ENCODE measurements at regions not wholly inside any gene's neighbourhood (a gene's known extent, or its start where the extent isn't known, plus 50 kb on each side); places are given as distances from the start of the nearest gene placed in this dataset.

DNA sequence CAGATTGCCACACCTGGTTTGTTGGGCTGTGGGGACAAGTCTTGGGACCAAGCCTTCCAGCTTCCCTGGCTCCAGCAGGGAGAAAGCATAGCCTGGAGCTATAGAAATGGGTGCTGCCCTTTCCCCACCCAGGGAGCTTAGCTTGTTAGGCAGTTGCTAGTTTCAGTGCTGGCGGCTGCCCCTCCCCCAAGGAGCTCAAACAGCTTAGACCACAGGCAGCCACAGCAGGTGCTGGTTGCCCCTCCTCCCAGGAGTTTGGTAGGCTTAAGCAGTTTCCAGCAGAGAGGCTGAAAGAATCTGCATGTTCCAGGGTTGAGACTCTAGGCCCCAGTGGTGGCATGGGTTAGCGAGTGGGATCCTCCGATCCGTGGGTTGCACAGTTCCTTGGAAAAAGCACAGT is 889.7 kb downstream of the IGSF11 start:
- Histone ChIP-seq H3K9me3 (replicated peaks; ENCODE audit: control insufficient read depth, insufficient read depth, low read depth, low read length) (no peaks in the 10 kb centered on the region), H3K27ac (ENCODE audit: extremely low read depth, low read depth, low read length) (no peak overlapping the region), H3K36me3 (ENCODE audit: control insufficient read depth, insufficient read depth, low read length) (no peaks in the 10 kb centered on the region), H3K4me1 (replicated peaks in 1 of 2; ENCODE audit: control insufficient read depth in 2 of 2, insufficient read depth in 2 of 2, low read length in 2 of 2) (no peaks in the 10 kb centered on the region), H3K9me1 (ENCODE audit: control insufficient read depth, insufficient read depth, low read length) (no peaks in the 10 kb centered on the region), H3K79me2 (ENCODE audit: control insufficient read depth, insufficient read depth, low read length) (no peaks in the 10 kb centered on the region), H3K4me3 (no peak overlapping the region), H3K4me2 (ENCODE audit: insufficient read depth, low read length) (no peak overlapping the region), H3K9ac (ENCODE audit: insufficient read depth in 1 of 2, low read depth in 2 of 2, low read length in 2 of 2) (no peak overlapping the region), H3K27me3 (ENCODE audit: control insufficient read depth in 2 of 2, insufficient read depth in 2 of 2, low read length in 2 of 2) (no peaks in the 10 kb centered on the region), H2AFZ (ENCODE audit: low read depth, low read length) (no peak overlapping the region), H4K20me1 (replicated peaks; ENCODE audit: control insufficient read depth, insufficient read depth, low read length) (no peaks in the 10 kb centered on the region)
- FAIRE-seq (no peak), ATAC-seq (no peak), DNase-seq (ENCODE audit: extremely low read depth in 1 of 4, low spot score in 3 of 4) (no peak)
- BruUV-seq (replicated peaks), result no TSS peak
- POLR2A ChIA-PET, result no interaction called here
- intact Hi-C loops (cut with micrococcal nuclease), result no loop called here
- CTCF ChIA-PET (ENCODE audit: low intra/inter-chr PET ratio), result no interaction called here
- in situ Hi-C loops (cut with MboI), result no loop called here
- 0% methylated on average over 3 of the region's 4 CpGs for WGBS (ENCODE audit: insufficient coverage, low coverage, missing lambda C conversion rate)
- TF ChIP-seq KHSRP (IDR thresholded peaks at IDR 0.05) (no peak), MXI1 (IDR thresholded peaks at IDR 0.05; ENCODE audit: low read depth, low read length) (no peak)
- TF ChIP-seq, protein P1, sequence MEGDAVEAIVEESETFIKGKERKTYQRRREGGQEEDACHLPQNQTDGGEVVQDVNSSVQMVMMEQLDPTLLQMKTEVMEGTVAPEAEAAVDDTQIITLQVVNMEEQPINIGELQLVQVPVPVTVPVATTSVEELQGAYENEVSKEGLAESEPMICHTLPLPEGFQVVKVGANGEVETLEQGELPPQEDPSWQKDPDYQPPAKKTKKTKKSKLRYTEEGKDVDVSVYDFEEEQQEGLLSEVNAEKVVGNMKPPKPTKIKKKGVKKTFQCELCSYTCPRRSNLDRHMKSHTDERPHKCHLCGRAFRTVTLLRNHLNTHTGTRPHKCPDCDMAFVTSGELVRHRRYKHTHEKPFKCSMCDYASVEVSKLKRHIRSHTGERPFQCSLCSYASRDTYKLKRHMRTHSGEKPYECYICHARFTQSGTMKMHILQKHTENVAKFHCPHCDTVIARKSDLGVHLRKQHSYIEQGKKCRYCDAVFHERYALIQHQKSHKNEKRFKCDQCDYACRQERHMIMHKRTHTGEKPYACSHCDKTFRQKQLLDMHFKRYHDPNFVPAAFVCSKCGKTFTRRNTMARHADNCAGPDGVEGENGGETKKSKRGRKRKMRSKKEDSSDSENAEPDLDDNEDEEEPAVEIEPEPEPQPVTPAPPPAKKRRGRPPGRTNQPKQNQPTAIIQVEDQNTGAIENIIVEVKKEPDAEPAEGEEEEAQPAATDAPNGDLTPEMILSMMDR (IDR thresholded peaks at IDR 0.05 in 2 of 3, conservative IDR thresholded peaks at IDR 0.05 in 1 of 3; ENCODE audit: insufficient read depth in 2 of 3, low read depth in 1 of 3, low read length in 3 of 3), result no peak
- TF ChIP-seq, protein P2, sequence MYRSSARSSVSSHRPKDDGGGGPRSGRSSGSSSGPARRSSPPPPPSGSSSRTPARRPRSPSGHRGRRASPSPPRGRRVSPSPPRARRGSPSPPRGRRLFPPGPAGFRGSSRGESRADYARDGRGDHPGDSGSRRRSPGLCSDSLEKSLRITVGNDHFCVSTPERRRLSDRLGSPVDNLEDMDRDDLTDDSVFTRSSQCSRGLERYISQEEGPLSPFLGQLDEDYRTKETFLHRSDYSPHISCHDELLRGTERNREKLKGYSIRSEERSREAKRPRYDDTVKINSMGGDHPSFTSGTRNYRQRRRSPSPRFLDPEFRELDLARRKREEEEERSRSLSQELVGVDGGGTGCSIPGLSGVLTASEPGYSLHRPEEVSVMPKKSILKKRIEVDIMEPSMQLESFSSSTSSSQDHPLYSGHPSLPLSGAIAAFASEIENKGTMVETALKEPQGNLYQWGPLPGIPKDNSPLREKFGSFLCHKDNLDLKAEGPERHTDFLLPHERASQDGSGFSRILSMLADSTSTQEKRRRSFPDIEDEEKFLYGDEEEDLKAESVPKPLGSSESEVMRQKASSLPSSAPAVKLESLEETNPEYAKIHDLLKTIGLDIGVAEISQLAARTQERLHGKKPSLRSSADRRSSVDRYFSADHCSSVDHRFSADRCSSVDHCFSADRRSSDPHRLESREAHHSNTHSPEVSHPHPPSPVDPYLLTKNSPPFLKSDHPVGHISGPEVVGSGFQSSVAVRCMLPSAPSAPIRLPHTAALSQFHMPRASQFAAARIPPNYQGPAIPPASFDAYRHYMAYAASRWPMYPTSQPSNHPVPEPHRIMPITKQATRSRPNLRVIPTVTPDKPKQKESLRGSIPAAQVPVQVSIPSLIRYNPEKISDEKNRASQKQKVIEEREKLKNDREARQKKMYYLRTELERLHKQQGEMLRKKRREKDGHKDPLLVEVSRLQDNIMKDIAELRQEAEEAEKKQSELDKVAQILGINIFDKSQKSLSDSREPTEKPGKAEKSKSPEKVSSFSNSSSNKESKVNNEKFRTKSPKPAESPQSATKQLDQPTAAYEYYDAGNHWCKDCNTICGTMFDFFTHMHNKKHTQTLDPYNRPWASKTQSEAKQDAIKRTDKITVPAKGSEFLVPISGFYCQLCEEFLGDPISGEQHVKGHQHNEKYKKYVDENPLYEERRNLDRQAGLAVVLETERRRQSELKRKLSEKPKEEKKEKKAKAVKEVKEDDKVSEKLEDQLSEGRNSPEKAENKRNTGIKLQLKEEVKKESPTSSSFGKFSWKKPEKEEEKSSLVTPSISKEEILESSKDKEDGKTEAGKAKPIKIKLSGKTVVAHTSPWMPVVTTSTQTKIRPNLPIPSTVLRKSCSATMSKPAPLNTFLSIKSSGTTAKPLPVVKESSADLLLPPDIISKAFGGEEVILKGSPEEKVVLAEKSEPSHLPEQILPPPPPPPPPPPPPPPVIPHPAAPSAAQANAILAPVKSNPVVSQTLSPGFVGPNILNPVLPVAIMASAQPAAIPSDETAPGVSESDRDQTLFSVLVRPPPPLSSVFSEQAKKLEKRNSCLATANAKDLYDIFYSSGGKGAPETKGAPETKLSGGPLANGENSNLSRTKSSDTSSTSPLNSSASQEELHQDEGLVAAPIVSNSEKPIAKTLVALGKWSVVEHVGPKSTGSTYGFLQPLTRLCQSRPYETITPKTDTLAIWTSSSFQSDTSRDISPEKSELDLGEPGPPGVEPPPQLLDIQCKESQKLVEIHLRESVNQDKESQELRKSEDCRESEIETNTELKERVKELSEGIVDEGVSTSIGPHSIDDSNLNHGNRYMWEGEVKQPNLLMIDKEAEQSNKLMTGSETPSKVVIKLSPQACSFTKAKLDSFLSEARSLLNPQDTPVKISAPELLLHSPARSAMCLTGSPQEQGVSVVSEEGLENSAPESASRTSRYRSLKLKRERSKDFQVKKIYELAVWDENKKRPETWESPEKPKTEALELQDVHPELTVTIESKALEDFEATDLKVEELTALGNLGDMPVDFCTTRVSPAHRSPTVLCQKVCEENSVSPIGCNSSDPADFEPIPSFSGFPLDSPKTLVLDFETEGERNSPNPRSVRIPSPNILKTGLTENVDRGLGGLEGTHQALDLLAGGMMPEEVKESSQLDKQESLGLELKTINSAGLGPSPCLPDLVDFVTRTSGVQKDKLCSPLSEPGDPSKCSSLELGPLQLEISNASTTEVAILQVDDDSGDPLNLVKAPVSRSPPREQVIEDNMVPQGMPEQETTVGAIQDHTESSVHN (IDR thresholded peaks at IDR 0.05; ENCODE audit: borderline replicate concordance in 1 of 2, low read depth in 1 of 2), result no peak

All from K562 (cell line).